ENCODE measurements at regions not wholly inside any gene's neighbourhood (a gene's known extent, or its start where the extent isn't known, plus 50 kb on each side); places are given as distances from the start of the nearest gene placed in this dataset.

- no peaks in the 10 kb centered on the region for H3K9me3 ChIP-seq (ENCODE audit: insufficient read depth, low read depth, low read length)
- no peak overlapping the region for H3K9ac ChIP-seq (ENCODE audit: low read depth, low read length)
- no peak overlapping the region for H3K4me3 ChIP-seq (ENCODE audit: low read length)
- no peaks in the 10 kb centered on the region for H3K4me1 ChIP-seq (ENCODE audit: insufficient read depth, low read length)
- no peaks in the 10 kb centered on the region for H3K27me3 ChIP-seq (ENCODE audit: insufficient read depth, low read length)
- no peak overlapping the region for H3K27ac ChIP-seq (ENCODE audit: low read depth, low read length)
- no peaks in the 10 kb centered on the region for H3K36me3 ChIP-seq (ENCODE audit: insufficient read depth, low read length)
Observed at GRCh38 chr1:233788687-233789086, 115.8 kb upstream of the SLC35F3 start.

DNA sequence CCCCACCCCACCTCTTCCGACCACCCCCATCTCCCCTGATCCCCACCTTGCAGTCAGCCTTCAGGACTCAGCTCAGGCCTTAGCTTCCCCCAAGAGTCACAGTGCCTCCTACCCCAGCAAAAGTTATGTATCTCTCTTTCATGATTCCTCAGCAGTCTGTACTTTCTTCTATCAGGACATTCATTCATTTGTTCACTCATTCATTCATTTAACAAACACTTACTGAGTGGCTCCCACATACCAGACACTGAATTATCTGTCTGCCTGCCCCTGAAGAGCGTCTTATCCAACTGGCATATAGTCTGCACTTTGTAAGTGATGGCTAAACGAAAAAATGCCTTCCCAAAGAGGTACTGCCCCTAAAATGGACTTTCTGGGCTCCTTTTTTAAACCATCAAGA, 114.4 kb upstream of the SLC35F3 start:
- Histone ChIP-seq H3K27me3 (ENCODE audit: insufficient read depth, low read length) (no peaks in the 10 kb centered on the region), H3K9ac (ENCODE audit: low read depth, low read length) (no peak overlapping the region), H3K4me1 (ENCODE audit: insufficient read depth, low read length) (no peaks in the 10 kb centered on the region), H3K4me3 (ENCODE audit: low read length) (no peak overlapping the region), H3K27ac (ENCODE audit: low read depth, low read length) (no peak overlapping the region), H3K9me3 (ENCODE audit: insufficient read depth, low read depth, low read length) (no peaks in the 10 kb centered on the region; the same call in 1 of the 2 replicates), H3K36me3 (ENCODE audit: insufficient read depth, low read length) (no peaks in the 10 kb centered on the region)
- 92% methylated on average over 3 of the region's 3 CpGs for WGBS

GRCh38 chr1:233790662-233791371, 113.7 kb upstream of the SLC35F3 start:
- no peak overlapping the region for H3K27ac ChIP-seq (ENCODE audit: low read depth, low read length)
- no peak overlapping the region for H3K9ac ChIP-seq (ENCODE audit: low read depth, low read length)
- H3K4me1 ChIP-seq (ENCODE audit: insufficient read depth, low read length): no peaks in the 10 kb centered on the region
- H3K9me3 ChIP-seq (ENCODE audit: insufficient read depth, low read depth, low read length): no peaks in the 10 kb centered on the region; the same call in 1 of the 2 replicates
- WGBS: 66% methylated on average over 8 of the region's 8 CpGs
- H3K4me3 ChIP-seq (ENCODE audit: low read length): no peak overlapping the region
- no peaks in the 10 kb centered on the region for H3K27me3 ChIP-seq (ENCODE audit: insufficient read depth, low read length)
- no peaks in the 10 kb centered on the region for H3K36me3 ChIP-seq (ENCODE audit: insufficient read depth, low read length)

GRCh38 chr1:233791372-233791703, 113.1 kb upstream of the SLC35F3 start:
- 26% methylated on average over 1 of the region's 1 CpG for WGBS
- H3K9me3 ChIP-seq (ENCODE audit: insufficient read depth, low read depth, low read length): no peaks in the 10 kb centered on the region; the same call in 1 of the 2 replicates
- H3K4me1 ChIP-seq (ENCODE audit: insufficient read depth, low read length): no peaks in the 10 kb centered on the region

DNA sequence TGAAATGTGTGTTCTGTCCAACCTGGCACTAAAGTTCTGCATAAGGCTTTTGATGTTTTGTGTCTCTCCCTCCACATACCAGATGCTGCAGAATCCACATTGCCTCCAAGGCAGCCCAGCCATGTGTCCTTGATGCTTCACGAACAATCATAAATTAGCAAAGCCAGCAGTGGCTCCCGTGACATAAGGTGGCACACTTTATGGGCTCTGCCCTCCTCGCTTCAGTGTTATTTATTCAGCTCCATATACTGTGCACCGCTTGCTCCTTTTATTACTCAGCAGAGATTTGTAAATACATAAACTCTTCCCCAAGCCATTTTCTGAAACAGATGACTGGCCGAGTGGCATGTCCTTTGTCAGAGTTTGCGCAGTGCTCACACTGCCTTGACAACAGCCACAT, 112.8 kb upstream of the SLC35F3 start:
- Histone ChIP-seq H3K9ac (ENCODE audit: low read depth, low read length) (no peak overlapping the region), H3K9me3 (ENCODE audit: insufficient read depth, low read depth, low read length) (no peaks in the 10 kb centered on the region; the same call in 1 of the 2 replicates), H3K4me3 (ENCODE audit: low read length) (no peak overlapping the region), H3K27ac (ENCODE audit: low read depth, low read length) (no peak overlapping the region), H3K4me1 (ENCODE audit: insufficient read depth, low read length) (no peaks in the 10 kb centered on the region), H3K36me3 (ENCODE audit: insufficient read depth, low read length) (no peaks in the 10 kb centered on the region), H3K27me3 (ENCODE audit: insufficient read depth, low read length) (no peaks in the 10 kb centered on the region)
- 96% methylated on average over 6 of the region's 6 CpGs for WGBS

More at GRCh38 chr1:233791372-233791703, 113.1 kb upstream of the SLC35F3 start:
- no peak overlapping the region for H3K4me3 ChIP-seq (ENCODE audit: low read length)
- no peaks in the 10 kb centered on the region for H3K27me3 ChIP-seq (ENCODE audit: insufficient read depth, low read length)
- no peak overlapping the region for H3K9ac ChIP-seq (ENCODE audit: low read depth, low read length)
- H3K36me3 ChIP-seq (ENCODE audit: insufficient read depth, low read length): no peaks in the 10 kb centered on the region
- no peak overlapping the region for H3K27ac ChIP-seq (ENCODE audit: low read depth, low read length)

DNA sequence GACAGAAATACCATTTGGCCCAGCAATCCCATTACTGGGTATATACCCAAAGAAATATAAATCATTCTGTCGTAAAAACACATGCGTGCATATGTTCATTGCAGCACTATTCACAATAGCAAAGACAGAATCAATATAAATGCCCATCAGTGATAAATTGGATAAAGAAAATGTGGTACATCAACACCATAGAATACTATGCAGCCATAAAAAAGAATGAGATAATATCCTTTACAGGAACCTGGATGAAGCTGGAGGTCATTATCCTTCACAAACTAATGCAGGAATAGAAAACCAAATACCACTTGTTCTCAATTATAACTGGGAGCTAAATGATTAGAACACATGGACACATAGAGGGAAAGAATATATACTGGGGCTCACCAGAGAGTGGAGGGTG, 109.6 kb upstream of the SLC35F3 start:
- H3K9me3 ChIP-seq (ENCODE audit: insufficient read depth, low read depth, low read length): peaks cover 10% of the 10 kb centered on the region
- no peaks in the 10 kb centered on the region for H3K36me3 ChIP-seq (ENCODE audit: insufficient read depth, low read length)
- 100% methylated on average over 2 of the region's 2 CpGs for WGBS

DNA sequence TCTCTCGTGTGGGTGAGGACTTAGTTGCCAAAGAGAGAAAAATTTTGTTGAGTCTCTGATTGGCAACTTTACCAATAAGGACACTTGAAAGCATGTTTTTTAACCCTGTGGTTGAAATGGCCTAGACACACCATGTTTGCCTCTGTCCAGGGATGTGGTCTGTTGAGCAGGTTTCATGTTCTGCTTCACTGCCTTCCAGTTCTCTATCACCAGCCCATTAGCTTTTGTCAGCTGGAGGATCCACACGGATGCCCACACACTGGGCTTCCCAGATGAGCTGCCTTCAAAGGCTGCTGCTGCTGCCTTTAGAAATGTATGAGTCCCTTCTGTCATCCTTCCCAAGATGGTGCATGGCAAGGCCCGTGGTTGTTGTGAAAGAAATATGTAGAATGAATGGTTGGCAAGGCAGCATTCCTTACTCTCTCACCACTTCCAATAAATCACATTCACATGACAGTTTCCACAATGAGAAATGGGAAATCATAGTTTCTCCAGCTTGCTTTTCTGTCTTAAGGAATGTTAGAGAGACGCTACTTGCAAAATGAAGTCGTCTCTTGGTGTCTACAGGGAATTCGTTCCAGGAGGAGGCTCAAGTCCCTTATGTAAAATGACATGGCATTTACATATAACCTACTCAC, 108.2 kb upstream of the SLC35F3 start:
- WGBS: 92% methylated on average over 5 of the region's 6 CpGs

More for the DNA sequence above, 109.6 kb upstream of the SLC35F3 start:
- Histone ChIP-seq H3K9ac (ENCODE audit: low read depth, low read length) (no peak overlapping the region), H3K27me3 (ENCODE audit: insufficient read depth, low read length) (no peaks in the 10 kb centered on the region), H3K27ac (ENCODE audit: low read depth, low read length) (no peak overlapping the region), H3K4me3 (ENCODE audit: low read length) (no peak overlapping the region), H3K4me1 (ENCODE audit: insufficient read depth, low read length) (no peaks in the 10 kb centered on the region)

GRCh38 chr1:233802611-233803010, 101.9 kb upstream of the SLC35F3 start:
- Histone ChIP-seq H3K4me3 (ENCODE audit: low read length) (no peak overlapping the region), H3K27me3 (ENCODE audit: insufficient read depth, low read length) (no peaks in the 10 kb centered on the region), H3K9ac (ENCODE audit: low read depth, low read length) (no peak overlapping the region), H3K27ac (ENCODE audit: low read depth, low read length) (no peak overlapping the region), H3K4me1 (ENCODE audit: insufficient read depth, low read length) (no peaks in the 10 kb centered on the region), H3K36me3 (ENCODE audit: insufficient read depth, low read length) (no peaks in the 10 kb centered on the region), H3K9me3 (ENCODE audit: insufficient read depth, low read depth, low read length) (peaks cover 19% of the 10 kb centered on the region)
- WGBS: 81% methylated on average over 4 of the region's 4 CpGs

More for the DNA sequence above, 108.2 kb upstream of the SLC35F3 start:
- Histone ChIP-seq H3K27ac (ENCODE audit: low read depth, low read length) (no peak overlapping the region), H3K9me3 (ENCODE audit: insufficient read depth, low read depth, low read length) (peaks cover 10% of the 10 kb centered on the region), H3K9ac (ENCODE audit: low read depth, low read length) (no peak overlapping the region), H3K4me1 (ENCODE audit: insufficient read depth, low read length) (no peaks in the 10 kb centered on the region), H3K27me3 (ENCODE audit: insufficient read depth, low read length) (no peaks in the 10 kb centered on the region), H3K4me3 (ENCODE audit: low read length) (no peak overlapping the region), H3K36me3 (ENCODE audit: insufficient read depth, low read length) (no peaks in the 10 kb centered on the region)

DNA sequence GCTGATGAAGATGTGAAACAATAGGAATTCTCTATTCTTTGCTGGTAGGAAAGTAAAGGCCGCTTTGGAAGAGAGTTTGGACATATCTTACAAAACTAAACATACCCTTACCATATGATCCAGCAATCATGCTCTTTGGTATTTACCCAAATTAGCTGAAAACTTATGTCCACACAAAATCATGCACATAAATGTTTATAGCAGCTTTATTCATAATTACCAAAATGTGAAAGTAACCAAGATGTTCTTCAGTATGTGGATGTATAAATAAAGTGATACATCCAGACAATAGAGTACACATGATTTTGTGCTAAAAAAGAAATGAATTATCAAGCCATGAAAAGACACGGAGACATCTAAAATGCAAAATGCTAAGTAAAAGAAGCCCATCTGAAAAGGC, 98.7 kb upstream of the SLC35F3 start:
- H3K4me1 ChIP-seq (ENCODE audit: insufficient read depth, low read length): no peaks in the 10 kb centered on the region
- H3K9me3 ChIP-seq (ENCODE audit: insufficient read depth, low read depth, low read length): peaks cover 9% of the 10 kb centered on the region
- H3K36me3 ChIP-seq (ENCODE audit: insufficient read depth, low read length): no peaks in the 10 kb centered on the region
- H3K27ac ChIP-seq (ENCODE audit: low read depth, low read length): no peak overlapping the region
- H3K27me3 ChIP-seq (ENCODE audit: insufficient read depth, low read length): no peaks in the 10 kb centered on the region
- no peak overlapping the region for H3K4me3 ChIP-seq (ENCODE audit: low read length)
- 95% methylated on average over 2 of the region's 2 CpGs for WGBS
- H3K9ac ChIP-seq (ENCODE audit: low read depth, low read length): no peak overlapping the region

DNA sequence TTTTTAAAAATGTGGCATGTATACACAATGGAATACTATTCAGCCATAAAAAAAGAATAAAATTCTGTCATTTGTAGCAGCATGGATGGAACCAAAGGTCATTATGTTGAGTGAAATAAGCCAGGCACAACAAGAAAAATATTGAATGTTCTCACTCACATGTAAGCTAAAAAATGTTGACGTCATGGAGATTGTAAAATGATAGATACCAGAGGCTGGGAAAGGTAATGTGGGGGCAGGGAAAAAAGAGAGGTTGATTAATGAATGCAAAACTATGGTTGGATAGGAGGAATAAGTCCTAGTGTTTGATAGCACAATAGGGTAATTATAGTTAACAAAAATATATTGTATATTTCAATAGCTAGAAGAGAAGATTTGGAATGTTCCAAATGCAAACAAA, 89.1 kb upstream of the SLC35F3 start:
- no peak overlapping the region for H3K9ac ChIP-seq (ENCODE audit: low read depth, low read length)
- H3K27me3 ChIP-seq (ENCODE audit: insufficient read depth, low read length): no peaks in the 10 kb centered on the region
- WGBS: 89% methylated on average over 1 of the region's 1 CpG
- H3K9me3 ChIP-seq (ENCODE audit: insufficient read depth, low read depth, low read length): no peaks in the 10 kb centered on the region
- no peak overlapping the region for H3K27ac ChIP-seq (ENCODE audit: low read depth, low read length)
- H3K4me3 ChIP-seq (ENCODE audit: low read length): no peak overlapping the region
- H3K36me3 ChIP-seq (ENCODE audit: insufficient read depth, low read length): no peaks in the 10 kb centered on the region
- H3K4me1 ChIP-seq (ENCODE audit: insufficient read depth, low read length): no peaks in the 10 kb centered on the region

GRCh38 chr1:233815865-233816264, 88.6 kb upstream of the SLC35F3 start:
- H3K9ac ChIP-seq (ENCODE audit: low read depth, low read length): no peak overlapping the region
- no peaks in the 10 kb centered on the region for H3K9me3 ChIP-seq (ENCODE audit: insufficient read depth, low read depth, low read length)
- no peaks in the 10 kb centered on the region for H3K27me3 ChIP-seq (ENCODE audit: insufficient read depth, low read length)
- no peaks in the 10 kb centered on the region for H3K4me1 ChIP-seq (ENCODE audit: insufficient read depth, low read length)
- H3K4me3 ChIP-seq (ENCODE audit: low read length): no peak overlapping the region
- H3K27ac ChIP-seq (ENCODE audit: low read depth, low read length): no peak overlapping the region
- no peaks in the 10 kb centered on the region for H3K36me3 ChIP-seq (ENCODE audit: insufficient read depth, low read length)
- 97% methylated on average over 3 of the region's 3 CpGs for WGBS
